HepG2 (cell line): ENCODE measurements at regions not wholly inside any gene's neighbourhood (a gene's known extent, or its start where the extent isn't known, plus 50 kb on each side); places are given as distances from the start of the nearest gene placed in this dataset.

Experiments used
- DNMT1 ChIP-seq: sonication (generic); formaldehyde crosslinking; IDR thresholded peaks from 2 replicates; pipeline ENCODE4 v1.5.1; 2020; ENCODE audit warnings: mild to moderate bottlenecking, missing genetic modification reagents
- EP300 ChIP-seq, 3 experiments: sonication (generic) in 1 of 3; formaldehyde crosslinking in 1 of 3; IDR thresholded peaks; 2 replicates each; pipeline versions ENCODE4 v1.5.1 to v1.6.1; 2011 to 2020; ENCODE audit warnings: low read depth in 2 of 3, low read length in 2 of 3, borderline replicate concordance in 1 of 3, improper control_type of control experiment in 1 of 3, mild to moderate bottlenecking in 1 of 3, missing genetic modification reagents in 1 of 3, moderate library complexity in 1 of 3
- IKZF1 ChIP-seq: fragments of 450-650 bp; IDR thresholded peaks from 2 replicates; pipeline ENCODE4 v1.7.1; 2016
- MAZ ChIP-seq, 2 experiments: sonication (generic) in 1 of 2; formaldehyde crosslinking in 1 of 2; IDR thresholded peaks; 2 replicates each; pipeline versions ENCODE4 v1.5.0 to v1.6.1; 2012 to 2020; ENCODE audit warnings: low read depth in 2 of 2, mild to moderate bottlenecking in 2 of 2, borderline replicate concordance in 1 of 2, improper control_type of control experiment in 1 of 2, low read length in 1 of 2, missing genetic modification reagents in 1 of 2, moderate library complexity in 1 of 2
- SOX13 ChIP-seq, 3 experiments: fragments of 450-650 bp in 1 of 3; sonication (generic) in 1 of 3; formaldehyde crosslinking in 1 of 3; IDR thresholded peaks in 2 of 3; conservative IDR thresholded peaks in 1 of 3; 2 replicates each; pipeline versions ENCODE4 v1.5.0 to v1.6.1; 2016 to 2020; ENCODE audit warnings: antibody characterized with exemption in 1 of 3, mild to moderate bottlenecking in 1 of 3, missing compliant biosample characterization in 1 of 3, missing genetic modification reagents in 1 of 3, moderate library complexity in 1 of 3
- SOX5 ChIP-seq: IDR thresholded peaks from 2 replicates; pipeline ENCODE4 v1.6.1; 2016; ENCODE audit warnings: borderline replicate concordance
- TOPORS ChIP-seq: sonication (generic); formaldehyde crosslinking; IDR thresholded peaks from 2 replicates; pipeline ENCODE4 v1.8.0; 2023; ENCODE audit warnings: mild to moderate bottlenecking, missing genetic modification reagents
- U2AF1 ChIP-seq: fragments of 200-400 bp; formaldehyde crosslinking; optimal IDR thresholded peaks from 2 replicates; pipeline ENCODE3; 2017; ENCODE audit warnings: mild to moderate bottlenecking, low read depth, low read length
- U2AF2 ChIP-seq: fragments of 200-400 bp; formaldehyde crosslinking; IDR thresholded peaks from 2 replicates; pipeline ENCODE4 v1.6.1; 2017; ENCODE audit warnings: low read depth, mild to moderate bottlenecking, low read length
- ZNF777 ChIP-seq: sonication (generic); formaldehyde crosslinking; IDR thresholded peaks from 2 replicates; pipeline ENCODE4 v1.4.0; 2020; ENCODE audit warnings: missing genetic modification reagents
- TF ChIP-seq, protein P1 (sequence below): sonication (generic); formaldehyde crosslinking; IDR thresholded peaks from 2 replicates; pipeline ENCODE4 v1.4.0; 2020; ENCODE audit warnings: missing genetic modification reagents
- TF ChIP-seq, protein P2 (sequence below): sonication (generic); formaldehyde crosslinking; IDR thresholded peaks from 2 replicates; pipeline ENCODE4 v1.8.0; 2022; ENCODE audit warnings: mild to moderate bottlenecking, missing genetic modification reagents
- TF ChIP-seq, protein P3 (sequence below), 2 experiments: sonication (generic) in 1 of 2; formaldehyde crosslinking in 1 of 2; IDR thresholded peaks; 2 replicates each; pipeline versions ENCODE4 v1.4.0 to v1.6.1; 2016 to 2020; ENCODE audit warnings: borderline replicate concordance in 1 of 2, low read depth in 1 of 2, mild to moderate bottlenecking in 1 of 2, missing genetic modification reagents in 1 of 2
- TF ChIP-seq, protein P4 (sequence below): IDR thresholded peaks from 2 replicates; pipeline ENCODE4 v1.6.1; 2016; ENCODE audit warnings: missing biosample characterization, missing genetic modification reagents, low read depth
- TF ChIP-seq, protein P5 (sequence below): IDR thresholded peaks from 2 replicates; pipeline ENCODE4 v1.6.1; 2016

DNA sequence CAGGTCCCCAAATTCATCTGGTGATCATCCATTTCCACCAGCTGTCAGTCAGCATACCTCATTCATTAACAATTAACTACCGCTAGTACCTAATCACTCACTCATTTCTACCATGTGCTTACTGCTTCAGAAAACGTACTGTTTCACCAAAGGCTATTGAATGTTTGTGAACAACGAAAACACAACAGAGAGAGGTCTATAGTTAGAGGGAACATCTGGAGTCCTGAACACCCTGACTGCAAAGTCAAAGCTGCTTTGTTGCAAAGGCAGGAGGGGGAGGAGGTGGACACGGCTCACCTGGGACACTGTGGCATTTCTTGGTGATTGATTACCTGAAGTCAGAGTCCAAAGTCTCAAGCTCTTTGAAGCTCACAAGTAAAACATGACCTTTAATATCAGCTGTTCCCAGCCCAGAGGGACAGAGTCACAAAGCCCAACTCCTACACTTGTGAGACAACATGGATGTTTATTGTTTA, 342.3 kb upstream of the ADARB2 start (continued):
- TF ChIP-seq SOX13 (IDR thresholded peaks at IDR 0.05): no peak
- peak in 1 of 2 experiments; percentile 29; a peak in 1 of 4 replicates for TF ChIP-seq SOX13 (CRISPR knock-in tag; conservative IDR thresholded peaks at IDR 0.05 in 1 of 2, IDR thresholded peaks at IDR 0.05 in 1 of 2)
- TF ChIP-seq, protein P1, sequence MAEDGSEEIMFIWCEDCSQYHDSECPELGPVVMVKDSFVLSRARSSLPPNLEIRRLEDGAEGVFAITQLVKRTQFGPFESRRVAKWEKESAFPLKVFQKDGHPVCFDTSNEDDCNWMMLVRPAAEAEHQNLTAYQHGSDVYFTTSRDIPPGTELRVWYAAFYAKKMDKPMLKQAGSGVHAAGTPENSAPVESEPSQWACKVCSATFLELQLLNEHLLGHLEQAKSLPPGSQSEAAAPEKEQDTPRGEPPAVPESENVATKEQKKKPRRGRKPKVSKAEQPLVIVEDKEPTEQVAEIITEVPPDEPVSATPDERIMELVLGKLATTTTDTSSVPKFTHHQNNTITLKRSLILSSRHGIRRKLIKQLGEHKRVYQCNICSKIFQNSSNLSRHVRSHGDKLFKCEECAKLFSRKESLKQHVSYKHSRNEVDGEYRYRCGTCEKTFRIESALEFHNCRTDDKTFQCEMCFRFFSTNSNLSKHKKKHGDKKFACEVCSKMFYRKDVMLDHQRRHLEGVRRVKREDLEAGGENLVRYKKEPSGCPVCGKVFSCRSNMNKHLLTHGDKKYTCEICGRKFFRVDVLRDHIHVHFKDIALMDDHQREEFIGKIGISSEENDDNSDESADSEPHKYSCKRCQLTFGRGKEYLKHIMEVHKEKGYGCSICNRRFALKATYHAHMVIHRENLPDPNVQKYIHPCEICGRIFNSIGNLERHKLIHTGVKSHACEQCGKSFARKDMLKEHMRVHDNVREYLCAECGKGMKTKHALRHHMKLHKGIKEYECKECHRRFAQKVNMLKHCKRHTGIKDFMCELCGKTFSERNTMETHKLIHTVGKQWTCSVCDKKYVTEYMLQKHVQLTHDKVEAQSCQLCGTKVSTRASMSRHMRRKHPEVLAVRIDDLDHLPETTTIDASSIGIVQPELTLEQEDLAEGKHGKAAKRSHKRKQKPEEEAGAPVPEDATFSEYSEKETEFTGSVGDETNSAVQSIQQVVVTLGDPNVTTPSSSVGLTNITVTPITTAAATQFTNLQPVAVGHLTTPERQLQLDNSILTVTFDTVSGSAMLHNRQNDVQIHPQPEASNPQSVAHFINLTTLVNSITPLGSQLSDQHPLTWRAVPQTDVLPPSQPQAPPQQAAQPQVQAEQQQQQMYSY (CRISPR knock-in tag): 0 out of 2 replicates have a peak, but pooled peaks have one; percentile 21
- TF ChIP-seq ZNF777 (CRISPR knock-in tag): no peak
- no peak for TF ChIP-seq U2AF1
- no peak for TF ChIP-seq U2AF2
- no peak for TF ChIP-seq IKZF1
- TF ChIP-seq, protein P2, sequence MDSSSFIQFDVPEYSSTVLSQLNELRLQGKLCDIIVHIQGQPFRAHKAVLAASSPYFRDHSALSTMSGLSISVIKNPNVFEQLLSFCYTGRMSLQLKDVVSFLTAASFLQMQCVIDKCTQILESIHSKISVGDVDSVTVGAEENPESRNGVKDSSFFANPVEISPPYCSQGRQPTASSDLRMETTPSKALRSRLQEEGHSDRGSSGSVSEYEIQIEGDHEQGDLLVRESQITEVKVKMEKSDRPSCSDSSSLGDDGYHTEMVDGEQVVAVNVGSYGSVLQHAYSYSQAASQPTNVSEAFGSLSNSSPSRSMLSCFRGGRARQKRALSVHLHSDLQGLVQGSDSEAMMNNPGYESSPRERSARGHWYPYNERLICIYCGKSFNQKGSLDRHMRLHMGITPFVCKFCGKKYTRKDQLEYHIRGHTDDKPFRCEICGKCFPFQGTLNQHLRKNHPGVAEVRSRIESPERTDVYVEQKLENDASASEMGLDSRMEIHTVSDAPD: peak; percentile 33; the same call in 1 of the 2 replicates
- TF ChIP-seq TOPORS: 0 out of 2 replicates have a peak, but pooled peaks have one; percentile 26
- TF ChIP-seq EP300 (IDR thresholded peaks at IDR 0.05; ENCODE audit: low read depth in 2 of 2, low read length in 2 of 2): peak in 1 of 2 experiments; percentile 68; a peak in 1 of 4 replicates
- peak; percentile 24; the same call in 1 of the 2 replicates for TF ChIP-seq EP300 (CRISPR knock-in tag; IDR thresholded peaks at IDR 0.05; ENCODE audit: borderline replicate concordance)
- TF ChIP-seq DNMT1 (CRISPR knock-in tag): no peak
- TF ChIP-seq, protein P3, sequence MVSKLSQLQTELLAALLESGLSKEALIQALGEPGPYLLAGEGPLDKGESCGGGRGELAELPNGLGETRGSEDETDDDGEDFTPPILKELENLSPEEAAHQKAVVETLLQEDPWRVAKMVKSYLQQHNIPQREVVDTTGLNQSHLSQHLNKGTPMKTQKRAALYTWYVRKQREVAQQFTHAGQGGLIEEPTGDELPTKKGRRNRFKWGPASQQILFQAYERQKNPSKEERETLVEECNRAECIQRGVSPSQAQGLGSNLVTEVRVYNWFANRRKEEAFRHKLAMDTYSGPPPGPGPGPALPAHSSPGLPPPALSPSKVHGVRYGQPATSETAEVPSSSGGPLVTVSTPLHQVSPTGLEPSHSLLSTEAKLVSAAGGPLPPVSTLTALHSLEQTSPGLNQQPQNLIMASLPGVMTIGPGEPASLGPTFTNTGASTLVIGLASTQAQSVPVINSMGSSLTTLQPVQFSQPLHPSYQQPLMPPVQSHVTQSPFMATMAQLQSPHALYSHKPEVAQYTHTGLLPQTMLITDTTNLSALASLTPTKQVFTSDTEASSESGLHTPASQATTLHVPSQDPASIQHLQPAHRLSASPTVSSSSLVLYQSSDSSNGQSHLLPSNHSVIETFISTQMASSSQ (IDR thresholded peaks at IDR 0.05; ENCODE audit: low read depth): peak; percentile 52; the same call in 1 of the 2 replicates
- TF ChIP-seq, protein P3 (CRISPR knock-in tag; IDR thresholded peaks at IDR 0.05; ENCODE audit: borderline replicate concordance): no peak
- no peak for TF ChIP-seq MAZ (IDR thresholded peaks at IDR 0.05; ENCODE audit: borderline replicate concordance, low read depth, low read length)
- TF ChIP-seq MAZ (CRISPR knock-in tag; IDR thresholded peaks at IDR 0.05; ENCODE audit: low read depth): no peak
- TF ChIP-seq, protein P4, sequence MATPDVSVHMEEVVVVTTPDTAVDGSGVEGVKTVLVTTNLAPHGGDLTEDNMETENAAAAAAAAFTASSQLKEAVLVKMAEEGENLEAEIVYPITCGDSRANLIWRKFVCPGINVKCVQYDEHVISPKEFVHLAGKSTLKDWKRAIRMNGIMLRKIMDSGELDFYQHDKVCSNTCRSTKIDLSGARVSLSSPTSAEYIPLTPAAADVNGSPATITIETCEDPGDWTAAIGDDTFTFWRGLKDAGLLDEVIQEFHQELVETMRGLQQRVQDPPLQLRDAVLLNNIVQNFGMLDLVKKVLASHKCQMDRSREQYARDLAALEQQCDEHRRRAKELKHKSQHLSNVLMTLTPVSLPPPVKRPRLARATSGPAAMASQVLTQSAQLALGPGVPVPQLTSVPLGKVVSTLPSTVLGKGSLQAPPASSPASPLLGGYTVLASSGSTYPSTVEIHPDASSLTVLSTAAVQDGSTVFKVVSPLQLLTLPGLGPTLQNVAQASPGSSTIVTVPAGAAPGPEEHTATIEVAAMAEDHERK (CRISPR knock-in tag): no peak
- TF ChIP-seq, protein P5, sequence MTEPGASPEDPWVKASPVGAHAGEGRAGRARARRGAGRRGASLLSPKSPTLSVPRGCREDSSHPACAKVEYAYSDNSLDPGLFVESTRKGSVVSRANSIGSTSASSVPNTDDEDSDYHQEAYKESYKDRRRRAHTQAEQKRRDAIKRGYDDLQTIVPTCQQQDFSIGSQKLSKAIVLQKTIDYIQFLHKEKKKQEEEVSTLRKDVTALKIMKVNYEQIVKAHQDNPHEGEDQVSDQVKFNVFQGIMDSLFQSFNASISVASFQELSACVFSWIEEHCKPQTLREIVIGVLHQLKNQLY: no peak
- 0 out of 2 replicates have a peak, but pooled peaks have one; percentile 42 for TF ChIP-seq SOX5 (CRISPR knock-in tag)
